SK-N-MC (cell line): ENCODE measurements at regions not wholly inside any gene's neighbourhood (a gene's known extent, or its start where the extent isn't known, plus 50 kb on each side); places are given as distances from the start of the nearest gene placed in this dataset.
"Not testable (repeated sequence)": the region's sequence is repeated elsewhere in the genome, so short reads cannot be mapped to it uniquely, and the experiment has no call there.

Source experiments
- DNase-seq: peaks from one replicate; pipeline ENCODE4 v3.0.0-alpha.2; 2011; ENCODE audit warnings: low read depth, low spot score
- H3K27ac ChIP-seq: fragments of 200-600 bp; sonication (generic); 2 replicates; pipeline ENCODE4 v1.5.1; 2016; ENCODE audit warnings: mixed run types
- H3K36me3 ChIP-seq: fragments of 200-600 bp; sonication (generic); 2 replicates; pipeline ENCODE4 v1.6.1; 2017; ENCODE audit warnings: antibody characterized with exemption, low read length, mixed read lengths; ENCODE audit not compliant: insufficient read depth
- H3K4me3 ChIP-seq: fragments of 200-600 bp; sonication (generic); 2 replicates; pipeline ENCODE4 v1.5.1; 2016
- H3K9ac ChIP-seq: fragments of 200-600 bp; sonication (generic); 2 replicates; pipeline ENCODE4 v1.8.0; 2017; ENCODE audit warnings: mixed run types, mixed read lengths; ENCODE audit not compliant: insufficient read length
- H3K9me3 ChIP-seq: fragments of 200-600 bp; sonication (generic); 2 replicates; pipeline ENCODE4 v1.6.1; 2017; ENCODE audit warnings: low read depth, mild to moderate bottlenecking, antibody characterized with exemption, low read length, moderate library complexity, mixed read lengths
- EZH2 ChIP-seq: fragments of 200-600 bp; sonication (generic); IDR thresholded peaks from one replicate; pipeline ENCODE4 v1.6.1; 2017; ENCODE audit warnings: antibody characterized with exemption
- FOXP2 ChIP-seq: optimal IDR thresholded peaks from 2 replicates; pipeline ENCODE3; 2011; ENCODE audit warnings: mild to moderate bottlenecking, moderate library complexity; ENCODE audit not compliant: insufficient read depth; ENCODE audit errors: extremely low read length, control extremely low read depth
- POLR2AphosphoS5 ChIP-seq: IDR thresholded peaks from 2 replicates; pipeline ENCODE4 v1.6.1; 2012; ENCODE audit warnings: mild to moderate bottlenecking, low read depth, low read length, borderline replicate concordance

DNA sequence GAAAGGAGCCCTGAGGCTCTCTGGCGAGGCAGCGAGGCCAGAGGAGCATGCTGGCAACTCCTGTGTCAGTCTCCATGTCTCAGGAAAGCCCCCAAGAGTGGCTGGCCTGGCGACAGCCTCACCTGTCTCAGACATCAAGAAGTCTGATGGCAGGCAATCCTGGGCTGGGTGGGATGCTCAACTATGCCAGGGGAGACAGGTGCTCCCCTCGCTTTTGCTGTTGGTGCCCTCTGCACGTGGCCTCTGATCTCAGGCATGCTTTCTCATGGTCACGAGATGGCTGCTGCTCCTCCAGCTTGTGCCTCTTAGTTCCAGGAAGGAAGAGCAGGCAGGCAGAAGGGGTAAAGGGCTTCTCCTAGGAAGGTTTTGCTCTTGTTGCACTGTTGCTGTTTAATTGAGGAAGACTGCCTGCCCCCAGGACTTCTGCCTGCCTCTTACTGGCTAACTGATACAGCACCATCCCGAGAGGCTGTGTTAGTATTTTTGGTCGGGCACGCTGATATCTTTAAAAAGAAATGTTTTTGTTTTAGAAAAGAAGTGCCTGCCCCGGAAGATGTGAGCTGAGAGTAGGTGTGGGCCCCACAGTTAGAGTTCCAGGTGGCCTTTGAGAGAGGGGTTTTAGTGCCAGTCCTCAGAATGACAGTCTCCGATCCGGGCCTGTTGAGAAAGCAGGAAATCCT, 344.8 kb upstream of the HS6ST1 start:
- DNase-seq, result no peak
- Histone ChIP-seq H3K4me3 (no peak overlapping the region), H3K27ac (no peak overlapping the region), H3K36me3 (no peaks in the 10 kb centered on the region), H3K9ac (no peak overlapping the region), H3K9me3 (no peaks in the 10 kb centered on the region)
- TF ChIP-seq FOXP2 (no peak), EZH2 (no peak), POLR2AphosphoS5 (no peak)

DNA sequence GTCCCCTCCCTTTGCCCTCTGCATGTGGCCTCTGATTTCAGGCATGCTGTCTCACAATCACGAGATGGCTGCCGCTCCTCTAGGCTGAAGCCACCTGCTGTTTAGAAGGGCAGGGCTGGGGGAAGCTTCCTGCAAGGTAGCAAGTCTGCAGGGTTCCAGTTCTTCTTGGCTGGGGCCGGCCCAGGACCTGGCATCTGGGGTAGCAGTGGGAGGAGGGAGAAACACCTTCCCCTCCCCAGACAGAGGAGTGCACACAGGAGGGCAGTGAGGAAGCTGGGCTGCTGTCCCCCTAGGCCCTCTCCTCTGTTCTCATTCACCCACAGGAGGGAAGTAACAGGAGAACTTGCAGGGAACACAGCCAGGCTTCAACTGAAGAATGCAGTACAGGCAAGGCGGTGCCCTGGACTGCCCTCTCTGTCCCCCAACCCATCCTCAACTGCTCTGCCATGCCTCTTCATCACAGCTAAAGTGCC, 345.9 kb upstream of the HS6ST1 start:
- TF ChIP-seq EZH2, result no peak
- no peak for TF ChIP-seq POLR2AphosphoS5
- TF ChIP-seq FOXP2, result no peak
- DNase-seq, result no peak
- Histone ChIP-seq H3K9me3 (no peaks in the 10 kb centered on the region), H3K36me3 (no peaks in the 10 kb centered on the region), H3K9ac (no peak overlapping the region), H3K4me3 (no peak overlapping the region), H3K27ac (no peak overlapping the region)

DNA sequence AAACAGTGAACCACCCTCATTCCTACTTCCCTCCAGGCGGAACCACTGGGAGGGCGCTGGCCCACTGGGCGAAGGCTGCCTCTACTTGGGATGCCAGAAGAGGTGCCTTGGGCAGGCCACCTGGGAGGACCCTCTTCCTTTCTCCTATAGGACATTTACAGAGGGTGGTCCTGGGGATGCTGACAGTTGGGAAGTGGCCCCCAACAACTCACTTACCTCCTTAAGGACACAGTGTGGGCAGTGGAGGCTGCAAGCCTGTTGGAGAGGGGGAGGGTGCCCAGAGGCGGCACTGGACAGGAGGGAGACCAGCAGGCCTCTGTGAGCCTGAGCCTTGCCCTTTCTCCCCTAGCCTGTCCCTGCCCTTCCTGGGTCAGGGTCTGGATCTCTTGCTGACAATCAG, 346.4 kb upstream of the HS6ST1 start:
- Histone ChIP-seq H3K4me3 (no peak overlapping the region), H3K9me3 (no peaks in the 10 kb centered on the region), H3K9ac (no peak overlapping the region), H3K27ac (no peak overlapping the region), H3K36me3 (no peaks in the 10 kb centered on the region)
- TF ChIP-seq POLR2AphosphoS5 (no peak), EZH2 (no peak), FOXP2 (no peak)
- no peak for DNase-seq

DNA sequence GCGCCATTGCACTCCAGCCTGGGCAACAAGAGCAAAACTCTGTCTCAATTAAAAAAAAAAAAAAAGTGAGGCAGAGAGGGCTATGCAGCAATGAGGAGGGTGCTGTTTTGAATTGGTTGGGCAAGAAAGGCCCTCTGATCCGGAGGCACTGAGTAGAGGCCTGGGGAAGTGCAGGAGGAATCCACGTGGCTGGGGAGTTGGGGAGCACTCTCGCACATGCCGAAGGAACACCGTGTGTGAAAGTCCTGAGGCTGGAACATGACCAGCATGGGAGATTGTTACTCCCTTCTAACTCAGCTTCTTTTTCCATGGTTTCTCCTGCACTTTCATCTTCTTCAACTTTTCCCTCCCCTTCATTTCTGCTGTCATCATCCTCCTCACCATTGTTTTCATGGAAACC, 347.9 kb upstream of the HS6ST1 start:
- no peak overlapping the region for H3K27ac ChIP-seq
- no peak for DNase-seq
- H3K9me3 ChIP-seq, result no peaks in the 10 kb centered on the region
- no peak overlapping the region for H3K4me3 ChIP-seq
- TF ChIP-seq FOXP2 (no peak), EZH2 (no peak), POLR2AphosphoS5 (no peak)
- no peaks in the 10 kb centered on the region for H3K36me3 ChIP-seq
- H3K9ac ChIP-seq, result no peak overlapping the region

DNA sequence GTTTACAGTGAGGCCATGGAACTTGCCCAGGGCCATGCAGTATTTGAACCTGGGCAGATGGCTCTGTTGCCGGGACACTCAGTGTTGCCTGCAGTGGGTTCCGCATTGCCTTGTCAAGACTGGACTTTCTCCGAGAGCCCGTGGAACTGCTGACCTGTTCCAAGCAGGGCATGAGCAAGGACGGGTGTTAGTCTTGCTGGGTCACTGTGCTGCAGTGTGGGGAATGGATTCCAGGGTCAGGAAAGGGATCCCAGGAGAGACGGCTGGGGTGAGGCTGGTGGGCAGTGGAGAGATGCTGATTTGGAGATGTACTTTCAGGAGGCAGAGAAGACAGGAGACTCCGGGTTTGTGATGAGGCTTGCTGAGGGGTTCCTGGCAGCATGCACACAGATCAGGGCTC, 348.7 kb upstream of the HS6ST1 start:
- no peaks in the 10 kb centered on the region for H3K36me3 ChIP-seq
- no peak overlapping the region for H3K4me3 ChIP-seq
- H3K27ac ChIP-seq, result no peak overlapping the region
- H3K9me3 ChIP-seq, result no peaks in the 10 kb centered on the region
- no peak overlapping the region for H3K9ac ChIP-seq
- TF ChIP-seq EZH2 (no peak), POLR2AphosphoS5 (no peak), FOXP2 (no peak)
- no peak for DNase-seq

DNA sequence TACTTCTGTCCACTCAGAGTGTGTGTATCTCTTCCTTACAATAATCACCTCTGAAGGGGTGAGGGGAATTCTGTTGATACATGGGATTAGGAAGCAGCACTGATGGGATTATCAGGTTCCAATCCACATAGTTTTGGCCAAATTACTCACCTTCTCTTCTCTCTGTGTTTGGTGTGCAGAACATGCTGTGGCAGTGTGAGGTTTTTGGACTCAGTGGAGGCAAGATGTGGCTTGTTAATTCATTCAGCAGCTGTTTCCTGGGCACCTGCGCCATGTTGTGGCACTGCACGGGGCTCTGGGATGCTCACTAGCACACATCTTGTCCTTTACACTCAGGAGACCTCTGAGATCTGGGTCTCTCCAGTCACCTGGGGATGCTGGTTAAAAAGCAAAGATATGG, 350.3 kb upstream of the HS6ST1 start:
- Histone ChIP-seq H3K4me3 (no peak overlapping the region), H3K9me3 (no peaks in the 10 kb centered on the region), H3K36me3 (no peaks in the 10 kb centered on the region), H3K27ac (no peak overlapping the region), H3K9ac (no peak overlapping the region)
- DNase-seq, result no peak
- TF ChIP-seq FOXP2, result no peak
- no peak for TF ChIP-seq EZH2
- no peak for TF ChIP-seq POLR2AphosphoS5

DNA sequence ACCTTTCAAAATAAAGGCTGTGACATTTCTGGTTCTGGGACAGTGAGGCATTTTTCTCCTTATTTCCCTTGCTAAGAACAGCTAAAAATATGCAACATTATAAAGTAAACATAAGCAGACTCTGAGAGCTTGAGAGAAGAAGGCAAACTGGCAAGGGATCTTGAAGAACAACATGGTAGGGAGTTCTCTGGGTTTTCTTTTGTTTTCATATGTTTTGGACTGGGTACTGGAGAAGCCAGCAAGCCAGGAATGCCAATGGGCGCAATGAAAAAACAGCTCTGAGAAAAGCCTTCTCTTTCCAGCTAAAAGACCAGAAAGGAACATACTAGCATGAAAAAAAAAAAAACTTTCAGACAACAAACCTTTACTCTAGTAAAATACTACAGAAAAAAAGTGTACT, 351.4 kb upstream of the HS6ST1 start:
- no peaks in the 10 kb centered on the region for H3K36me3 ChIP-seq
- H3K9me3 ChIP-seq, result no peaks in the 10 kb centered on the region
- TF ChIP-seq POLR2AphosphoS5 (no peak), FOXP2 (no peak), EZH2 (no peak)
- no peak overlapping the region for H3K4me3 ChIP-seq
- H3K27ac ChIP-seq, result no peak overlapping the region
- no peak for DNase-seq
- H3K9ac ChIP-seq, result no peak overlapping the region

DNA sequence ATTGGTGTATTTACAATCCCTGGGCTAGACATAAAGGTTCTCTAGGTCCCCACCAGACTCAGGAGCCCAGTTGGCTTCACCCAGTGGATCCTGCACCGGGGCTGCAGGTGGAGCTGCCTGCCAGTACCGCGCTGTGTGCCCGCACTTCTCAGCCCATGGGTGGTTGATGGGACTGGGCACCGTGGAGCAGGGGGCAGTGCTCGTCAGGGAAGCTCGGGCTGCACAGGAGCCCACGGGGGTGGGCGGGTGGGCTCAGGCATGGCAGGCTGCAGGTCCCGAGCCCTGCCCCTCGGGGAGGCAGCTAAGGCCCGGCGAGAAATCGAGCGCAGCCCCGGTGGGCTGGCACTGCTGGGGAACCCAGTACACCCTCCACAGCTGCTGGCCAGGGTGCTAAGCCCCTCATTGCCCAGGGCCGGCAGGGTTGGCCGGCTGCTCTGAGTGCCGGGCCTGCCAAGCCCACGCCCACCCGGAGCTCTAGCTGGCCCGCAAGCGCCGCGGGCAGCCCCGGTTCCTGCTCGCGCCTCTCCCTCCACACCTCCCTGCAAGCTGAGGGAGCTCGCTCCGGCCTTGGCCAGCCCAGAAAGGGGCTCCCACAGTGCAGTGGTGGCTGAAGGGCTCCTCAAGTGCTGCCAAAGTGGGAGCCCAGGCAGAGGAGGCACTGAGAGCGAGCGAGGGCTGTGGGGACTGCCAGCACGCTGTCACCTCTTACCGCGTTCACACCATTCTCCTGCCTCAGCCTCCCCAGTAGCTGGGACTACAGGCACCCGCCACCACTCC, 353.5 kb upstream of the HS6ST1 start:
- not testable (repeated sequence) for H3K9ac ChIP-seq, H3K9me3 ChIP-seq, DNase-seq, H3K27ac ChIP-seq, H3K36me3 ChIP-seq, H3K4me3 ChIP-seq

DNA sequence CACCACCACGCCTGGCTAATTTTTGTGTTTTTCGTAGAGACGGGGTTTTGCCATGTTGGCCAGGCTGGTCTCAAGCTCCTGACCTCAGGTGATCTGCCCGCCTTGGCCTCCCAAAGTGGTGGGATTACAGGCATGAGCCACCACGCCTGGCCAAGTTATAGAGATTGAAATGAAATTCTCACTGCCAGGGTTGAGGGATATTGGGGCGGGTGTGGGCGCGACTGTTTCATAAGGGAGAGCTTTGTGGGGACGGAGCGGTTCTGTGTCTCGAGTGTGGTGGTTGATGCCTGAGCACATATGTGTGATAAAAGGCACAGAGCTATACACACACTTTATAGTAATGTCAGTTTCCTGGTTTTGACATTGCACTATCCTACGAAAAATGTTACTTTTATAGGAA, 361.0 kb upstream of the HS6ST1 start:
- not testable (repeated sequence) for H3K4me3 ChIP-seq, H3K36me3 ChIP-seq, DNase-seq, H3K9me3 ChIP-seq, H3K9ac ChIP-seq, H3K27ac ChIP-seq

DNA sequence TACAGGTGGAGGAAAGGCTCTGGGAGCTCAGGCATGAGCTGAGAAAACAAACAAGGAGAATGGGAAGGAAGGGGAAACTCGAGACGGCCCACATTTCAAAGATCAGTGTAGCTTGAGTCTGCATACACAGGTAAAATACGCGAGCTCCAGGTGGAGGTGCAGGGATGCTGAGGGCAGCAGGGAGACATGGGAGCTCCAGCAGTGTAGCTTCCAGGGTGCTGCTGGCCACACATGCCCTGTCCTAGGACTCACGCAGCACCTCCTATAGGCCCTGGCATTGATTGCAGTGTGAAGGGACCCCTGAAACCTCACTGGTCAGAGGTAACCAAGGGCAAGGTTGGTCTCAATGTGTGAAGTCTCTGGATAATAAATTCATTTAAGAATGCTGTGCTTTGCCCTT, 362.8 kb upstream of the HS6ST1 start:
- Histone ChIP-seq H3K4me3 (no peak overlapping the region), H3K9me3 (no peaks in the 10 kb centered on the region), H3K36me3 (no peaks in the 10 kb centered on the region), H3K27ac (no peak overlapping the region), H3K9ac (no peak overlapping the region)
- no peak for DNase-seq
- TF ChIP-seq FOXP2 (no peak), EZH2 (no peak), POLR2AphosphoS5 (no peak)
